Left colon (tissue), 2 donors: ENCODE measurements at regions not wholly inside any gene's neighbourhood (a gene's known extent, or its start where the extent isn't known, plus 50 kb on each side); places are given as distances from the start of the nearest gene placed in this dataset.

Experiments used
- ATAC-seq: fragments of 200-7000 bp; cut with Tn5 transposase; one replicate; pipeline ENCODE4 v1.9.1; 2020; ENCODE audit warnings: mild to moderate bottlenecking, moderate library complexity
- DNase-seq, 2 donors: peaks; one replicate each; pipeline ENCODE4 v3.0.0-alpha.2; 2020
- intact Hi-C, 2 donors: fragments of 100-400 bp; cut with DNase I in 1 of 2; cut with micrococcal nuclease in 1 of 2; formaldehyde crosslinking; loops; one replicate each; pipeline versions ENCODE4 v1.11.2 to v1.14.0; 2022; cut with DNase I, micrococcal nuclease
- donor health status: DM: no; HTN: no; CAD: no.
- donor health status: DM: yes; HTN: yes; CAD: no.

- DNase-seq = no peak
- no peak for ATAC-seq
- intact Hi-C loops = no loop called here
Measured at GRCh38 chr18:39711701-39712100, 2146.1 kb upstream of the CELF4 start.

- ATAC-seq (no peak), DNase-seq (no peak)
- intact Hi-C loops = no loop called here
Measured at GRCh38 chr18:39705362-39705761, 2139.8 kb upstream of the CELF4 start.

- intact Hi-C loops = no loop called here
- no peak for ATAC-seq
- DNase-seq = no peak
Measured at GRCh38 chr18:39702888-39703287, 2137.3 kb upstream of the CELF4 start.

GRCh38 chr18:39701839-39702238 is 2136.2 kb upstream of the CELF4 start:
- no peak for DNase-seq
- intact Hi-C loops = no loop called here
- peak; percentile 82 for ATAC-seq

GRCh38 chr18:39701055-39701783 is 2135.6 kb upstream of the CELF4 start:
- no peak for DNase-seq
- ATAC-seq = no peak
- intact Hi-C loops = no loop called here

- DNase-seq = no peak
- no peak for ATAC-seq
- intact Hi-C loops = no loop called here
Measured at GRCh38 chr18:39699340-39699964, 2133.9 kb upstream of the CELF4 start.

GRCh38 chr18:39698436-39698835 is 2132.8 kb upstream of the CELF4 start:
- intact Hi-C loops = no loop called here
- DNase-seq (no peak), ATAC-seq (no peak)

GRCh38 chr18:39693359-39693758 is 2127.8 kb upstream of the CELF4 start:
- intact Hi-C loops = no loop called here
- ATAC-seq (no peak), DNase-seq (no peak)

GRCh38 chr18:39692367-39693015 is 2126.9 kb upstream of the CELF4 start:
- DNase-seq = no peak
- no peak for ATAC-seq
- intact Hi-C loops = no loop called here

GRCh38 chr18:39685303-39685902 is 2119.8 kb upstream of the CELF4 start:
- intact Hi-C loops = no loop called here
- no peak for ATAC-seq
- no peak for DNase-seq

- ATAC-seq = no peak
- intact Hi-C loops = no loop called here
- DNase-seq = no peak
Measured at GRCh38 chr18:39681061-39681460, 2115.5 kb upstream of the CELF4 start.

GRCh38 chr18:39675906-39676305 is 2110.3 kb upstream of the CELF4 start:
- ATAC-seq (no peak), DNase-seq (no peak)
- intact Hi-C loops = no loop called here

- DNase-seq (no peak), ATAC-seq (no peak)
- intact Hi-C loops = no loop called here
Measured at GRCh38 chr18:39675368-39675767, 2109.8 kb upstream of the CELF4 start.

GRCh38 chr18:39672171-39672570 is 2106.6 kb upstream of the CELF4 start:
- intact Hi-C loops = no loop called here
- DNase-seq (no peak), ATAC-seq (no peak)

GRCh38 chr18:39667905-39668304 is 2102.3 kb upstream of the CELF4 start:
- no peak for ATAC-seq
- intact Hi-C loops = no loop called here
- no peak for DNase-seq

- DNase-seq (no peak), ATAC-seq (no peak)
- intact Hi-C loops = no loop called here
Measured at GRCh38 chr18:39666541-39666940, 2100.9 kb upstream of the CELF4 start.

GRCh38 chr18:39661856-39662366 is 2096.3 kb upstream of the CELF4 start:
- DNase-seq (no peak), ATAC-seq (no peak)
- intact Hi-C loops = no loop called here

GRCh38 chr18:39660141-39660540 is 2094.5 kb upstream of the CELF4 start:
- ATAC-seq = no peak
- intact Hi-C loops = no loop called here

GRCh38 chr18:39655341-39655740 is 2089.7 kb upstream of the CELF4 start:
- intact Hi-C loops = no loop called here
- no peak for DNase-seq
- ATAC-seq = no peak

More at GRCh38 chr18:39660141-39660540, 2094.5 kb upstream of the CELF4 start:
- DNase-seq = no peak

- no peak for ATAC-seq
- intact Hi-C loops = no loop called here
- DNase-seq = no peak
Measured at GRCh38 chr18:39653221-39653620, 2087.6 kb upstream of the CELF4 start.
